HG03342 (cell line): ENCODE measurements at regions not wholly inside any gene's neighbourhood (a gene's known extent, or its start where the extent isn't known, plus 50 kb on each side); places are given as distances from the start of the nearest gene placed in this dataset.
"Not testable (repeated sequence)": the region's sequence is repeated elsewhere in the genome, so short reads cannot be mapped to it uniquely, and the experiment has no call there.

ENCODE experiments used
- ATAC-seq: cut with Tn5 transposase; IDR thresholded peaks from one replicate; pipeline ENCODE4 v1.9.1; 2021; ENCODE audit warnings: mild to moderate bottlenecking, moderate library complexity; ENCODE audit not compliant: unreplicated experiment

DNA sequence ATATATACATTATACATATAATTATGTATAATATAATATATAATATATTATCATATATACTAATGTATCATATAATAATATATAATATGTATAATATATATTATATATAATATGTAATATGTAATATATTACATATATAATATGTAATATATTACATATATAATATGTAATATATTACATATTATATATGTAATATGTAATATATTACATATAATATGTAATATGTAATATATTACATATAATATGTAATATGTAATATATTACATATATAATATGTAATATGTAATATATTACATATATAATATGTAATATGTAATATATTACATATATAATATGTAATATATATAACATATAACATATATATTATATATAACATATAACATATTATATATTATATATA is 1020.9 kb downstream of the KCNMA1 start:
- ATAC-seq: not testable (repeated sequence)

DNA sequence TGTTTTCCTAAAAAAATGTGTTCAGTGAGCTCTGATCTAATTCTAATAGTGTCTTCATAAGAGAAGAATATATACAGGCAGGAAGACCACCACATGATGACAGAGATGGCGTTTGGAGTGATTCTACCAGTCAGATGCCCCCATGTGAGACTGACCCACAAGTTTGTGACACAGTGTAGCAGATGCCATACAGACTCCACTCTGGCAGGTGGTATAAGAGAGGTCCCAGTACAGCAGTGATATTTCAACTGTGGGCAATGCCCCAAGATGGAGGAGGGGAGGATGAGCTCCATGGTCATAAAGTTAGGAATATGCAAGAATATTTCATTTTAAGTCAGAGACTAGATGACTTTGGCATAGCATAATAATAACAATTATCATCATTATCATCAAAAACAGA is 1022.6 kb downstream of the KCNMA1 start:
- no peak for ATAC-seq
